Brain microvascular endothelial cell (primary cell): ENCODE measurements at regions not wholly inside any gene's neighbourhood (a gene's known extent, or its start where the extent isn't known, plus 50 kb on each side); places are given as distances from the start of the nearest gene placed in this dataset.

Experiments used
- DNase-seq: peaks from one replicate; pipeline ENCODE4 v3.0.0-alpha.2; 2020
- H3K27ac ChIP-seq: fragments of 250-450 bp; sonication (Bioruptor Pico); 2 replicates; pipeline ENCODE4 v1.5.1; 2020; ENCODE audit warnings: mild to moderate bottlenecking, moderate library complexity
- H3K27me3 ChIP-seq: fragments of 250-450 bp; sonication (Bioruptor Pico); replicated peaks from 2 replicates; pipeline ENCODE4 v1.5.1; 2020; ENCODE audit warnings: mild to moderate bottlenecking
- H3K36me3 ChIP-seq: fragments of 250-450 bp; sonication (Bioruptor Pico); replicated peaks from 2 replicates; pipeline ENCODE4 v1.5.1; 2020; ENCODE audit warnings: mild to moderate bottlenecking
- H3K4me3 ChIP-seq: 2 replicates; pipeline ENCODE4 v1.5.1; 2011; ENCODE audit warnings: low read depth, mild to moderate bottlenecking, control low read depth, low read length, moderate library complexity
- in situ Hi-C: cut with HindIII; loops from 2 replicates; pipeline ENCODE4 v1.10.0; 2017; ENCODE audit warnings: low sequenced_read_pairs, low pct_ligation_motif_present
- TF ChIP-seq, protein P1 (sequence below): IDR thresholded peaks from 2 replicates; pipeline ENCODE4 v1.5.1; 2011; ENCODE audit warnings: low read depth, mild to moderate bottlenecking, moderate library complexity, low read length, control low read depth, inconsistent platforms; ENCODE audit errors: missing control alignments

DNA sequence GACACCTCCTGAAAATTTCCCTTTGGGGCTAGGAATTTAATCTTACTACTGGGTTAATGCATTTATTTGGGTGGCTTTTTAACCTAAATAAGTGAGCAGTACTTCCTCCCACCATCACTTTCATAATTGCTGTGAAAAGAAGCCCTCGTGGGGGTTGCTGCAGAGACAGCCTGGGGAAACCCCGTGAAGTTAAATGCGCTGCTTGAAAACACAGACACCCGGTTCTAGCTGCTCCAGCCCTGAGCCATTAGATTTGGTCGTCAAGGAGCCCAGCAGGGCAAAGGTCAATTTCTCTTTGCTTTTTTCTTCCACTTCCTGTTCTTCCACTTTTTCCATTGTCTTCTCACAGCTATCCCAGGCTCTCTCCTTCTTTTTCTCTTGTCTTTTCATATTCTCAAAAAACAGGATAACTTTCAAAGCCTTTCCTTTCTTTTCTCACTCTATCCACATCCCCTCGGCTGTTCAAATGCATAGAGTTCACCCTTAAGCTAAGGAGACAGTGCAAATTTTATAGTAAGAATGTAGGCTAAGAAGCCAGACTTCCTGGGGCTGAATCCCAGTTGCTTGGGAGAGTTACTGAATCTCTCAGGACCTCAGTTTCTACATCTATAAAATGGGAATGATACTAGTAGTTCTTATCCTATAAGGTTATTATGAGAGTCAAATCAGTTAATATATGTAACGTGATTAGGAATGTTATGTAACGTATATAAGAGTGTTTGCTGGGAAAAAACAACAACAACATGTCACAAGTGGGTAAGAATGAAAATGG is 91.5 kb upstream of the ZNF827 start:
- no peaks in the 10 kb centered on the region for H3K36me3 ChIP-seq
- in situ Hi-C loops: no loop called here
- TF ChIP-seq, protein P1, sequence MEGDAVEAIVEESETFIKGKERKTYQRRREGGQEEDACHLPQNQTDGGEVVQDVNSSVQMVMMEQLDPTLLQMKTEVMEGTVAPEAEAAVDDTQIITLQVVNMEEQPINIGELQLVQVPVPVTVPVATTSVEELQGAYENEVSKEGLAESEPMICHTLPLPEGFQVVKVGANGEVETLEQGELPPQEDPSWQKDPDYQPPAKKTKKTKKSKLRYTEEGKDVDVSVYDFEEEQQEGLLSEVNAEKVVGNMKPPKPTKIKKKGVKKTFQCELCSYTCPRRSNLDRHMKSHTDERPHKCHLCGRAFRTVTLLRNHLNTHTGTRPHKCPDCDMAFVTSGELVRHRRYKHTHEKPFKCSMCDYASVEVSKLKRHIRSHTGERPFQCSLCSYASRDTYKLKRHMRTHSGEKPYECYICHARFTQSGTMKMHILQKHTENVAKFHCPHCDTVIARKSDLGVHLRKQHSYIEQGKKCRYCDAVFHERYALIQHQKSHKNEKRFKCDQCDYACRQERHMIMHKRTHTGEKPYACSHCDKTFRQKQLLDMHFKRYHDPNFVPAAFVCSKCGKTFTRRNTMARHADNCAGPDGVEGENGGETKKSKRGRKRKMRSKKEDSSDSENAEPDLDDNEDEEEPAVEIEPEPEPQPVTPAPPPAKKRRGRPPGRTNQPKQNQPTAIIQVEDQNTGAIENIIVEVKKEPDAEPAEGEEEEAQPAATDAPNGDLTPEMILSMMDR: no peak
- H3K4me3 ChIP-seq: no peak overlapping the region
- no peak overlapping the region for H3K27ac ChIP-seq
- no peaks in the 10 kb centered on the region for H3K27me3 ChIP-seq
- no peak for DNase-seq

- TF ChIP-seq, protein P1: no peak
- Histone ChIP-seq H3K27ac (no peak overlapping the region), H3K36me3 (no peaks in the 10 kb centered on the region), H3K27me3 (no peaks in the 10 kb centered on the region), H3K4me3 (no peak overlapping the region)
- in situ Hi-C loops: no loop called here
- DNase-seq: no peak
Measured at GRCh38 chr4:146029147-146029546, 90.5 kb upstream of the ZNF827 start.

GRCh38 chr4:146027761-146028160 is 89.1 kb upstream of the ZNF827 start:
- TF ChIP-seq, protein P1: no peak
- in situ Hi-C loops: no loop called here
- H3K27ac ChIP-seq: no peak overlapping the region
- no peak for DNase-seq
- no peaks in the 10 kb centered on the region for H3K27me3 ChIP-seq
- H3K4me3 ChIP-seq: no peak overlapping the region
- no peaks in the 10 kb centered on the region for H3K36me3 ChIP-seq

DNA sequence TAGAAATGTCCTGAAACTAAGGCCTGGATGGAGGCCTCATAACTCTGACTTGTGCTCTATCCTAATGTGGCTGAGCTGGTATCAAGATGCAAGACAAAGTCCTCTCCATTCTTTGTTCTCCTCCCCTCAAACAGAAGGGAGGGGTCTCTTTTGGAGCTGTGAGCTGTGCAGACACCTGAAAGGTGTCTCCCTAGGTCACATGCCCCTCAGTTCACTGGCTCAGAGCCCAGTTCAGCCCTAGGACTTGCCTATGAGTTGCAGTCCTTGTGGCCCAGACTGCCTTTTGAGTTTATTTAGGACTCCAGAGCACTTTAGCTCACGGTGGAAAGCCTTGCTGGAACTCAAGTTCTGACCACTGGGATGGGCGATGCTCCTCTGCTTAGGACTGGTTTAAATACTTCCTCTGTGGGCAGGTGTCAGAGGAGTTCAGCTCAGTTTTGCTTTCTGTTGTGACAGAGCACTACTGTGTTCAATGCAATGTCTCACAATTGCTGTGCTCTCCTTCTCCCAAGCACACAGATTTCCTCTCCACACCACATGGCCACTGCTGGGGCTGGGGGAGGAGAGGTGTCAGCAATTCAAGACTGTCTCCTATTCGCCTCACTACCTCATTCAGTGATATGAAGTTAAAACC is 84.8 kb upstream of the ZNF827 start:
- in situ Hi-C loops: no loop called here
- DNase-seq: no peak
- Histone ChIP-seq H3K27me3 (no peaks in the 10 kb centered on the region), H3K27ac (no peak overlapping the region), H3K4me3 (no peak overlapping the region), H3K36me3 (no peaks in the 10 kb centered on the region)
- TF ChIP-seq, protein P1: no peak

GRCh38 chr4:146022541-146022940 is 83.9 kb upstream of the ZNF827 start:
- in situ Hi-C loops: no loop called here
- no peak overlapping the region for H3K4me3 ChIP-seq
- no peak overlapping the region for H3K27ac ChIP-seq
- no peaks in the 10 kb centered on the region for H3K36me3 ChIP-seq
- TF ChIP-seq, protein P1: no peak
- H3K27me3 ChIP-seq: no peaks in the 10 kb centered on the region
- no peak for DNase-seq

GRCh38 chr4:146018247-146018646 is 79.6 kb upstream of the ZNF827 start:
- in situ Hi-C loops: no loop called here
- DNase-seq: no peak
- H3K27ac ChIP-seq: no peak overlapping the region
- no peaks in the 10 kb centered on the region for H3K36me3 ChIP-seq
- TF ChIP-seq, protein P1: no peak
- no peaks in the 10 kb centered on the region for H3K27me3 ChIP-seq
- no peak overlapping the region for H3K4me3 ChIP-seq
